GM19238 (cell line): ENCODE measurements at regions not wholly inside any gene's neighbourhood (a gene's known extent, or its start where the extent isn't known, plus 50 kb on each side); places are given as distances from the start of the nearest gene placed in this dataset.
"Not testable (repeated sequence)": the region's sequence is repeated elsewhere in the genome, so short reads cannot be mapped to it uniquely, and the experiment has no call there.

Source experiments
- DNase-seq: peaks from one replicate; pipeline ENCODE4 v3.0.0; 2011; ENCODE audit warnings: low spot score; ENCODE audit not compliant: insufficient read length

GRCh38 chr3:10736444-10736843 lies 79.6 kb upstream of the SLC6A11 start:
- not testable (repeated sequence) for DNase-seq

DNA sequence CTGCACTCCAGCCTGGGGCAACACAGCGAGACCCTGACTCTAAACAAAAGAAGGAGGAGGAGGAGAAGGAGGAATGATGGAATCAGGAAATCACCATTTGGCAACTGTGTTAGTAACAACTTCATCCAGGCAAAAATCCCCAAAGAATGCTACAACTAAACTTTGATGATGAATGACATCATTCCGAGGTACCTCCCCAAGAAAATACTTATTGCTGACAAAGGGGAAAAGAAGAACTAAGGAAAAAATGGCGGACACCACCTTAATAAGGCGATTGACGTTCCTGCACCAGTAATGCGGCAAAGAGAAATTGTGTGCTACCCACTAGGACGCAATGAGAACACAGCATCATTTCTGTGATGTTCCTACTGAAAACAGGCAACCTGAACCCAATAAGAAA lies 78.2 kb upstream of the SLC6A11 start:
- DNase-seq: no peak

GRCh38 chr3:10738688-10739372 lies 77.2 kb upstream of the SLC6A11 start:
- DNase-seq: peak; percentile 49

DNA sequence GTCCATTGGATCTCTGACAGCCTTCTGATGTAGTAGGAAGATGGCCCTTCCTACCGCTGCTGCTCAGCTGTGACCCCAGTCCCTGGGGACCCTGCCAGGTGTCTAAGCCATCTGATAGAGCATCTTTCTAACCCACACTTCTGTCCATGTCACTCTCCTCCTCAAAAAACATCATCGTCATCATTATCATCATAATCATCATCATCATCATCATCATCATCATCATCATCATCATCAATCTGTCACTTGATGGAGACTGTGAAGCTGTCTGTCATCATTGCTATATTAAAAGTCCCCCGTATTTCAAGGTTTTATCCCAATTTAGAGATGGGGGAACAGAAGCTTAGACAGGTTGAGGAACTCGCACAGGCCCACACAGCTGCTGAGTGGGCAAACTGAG lies 75.1 kb upstream of the SLC6A11 start:
- DNase-seq: no peak

GRCh38 chr3:10741891-10742671 lies 73.9 kb upstream of the SLC6A11 start:
- no peak for DNase-seq

DNA sequence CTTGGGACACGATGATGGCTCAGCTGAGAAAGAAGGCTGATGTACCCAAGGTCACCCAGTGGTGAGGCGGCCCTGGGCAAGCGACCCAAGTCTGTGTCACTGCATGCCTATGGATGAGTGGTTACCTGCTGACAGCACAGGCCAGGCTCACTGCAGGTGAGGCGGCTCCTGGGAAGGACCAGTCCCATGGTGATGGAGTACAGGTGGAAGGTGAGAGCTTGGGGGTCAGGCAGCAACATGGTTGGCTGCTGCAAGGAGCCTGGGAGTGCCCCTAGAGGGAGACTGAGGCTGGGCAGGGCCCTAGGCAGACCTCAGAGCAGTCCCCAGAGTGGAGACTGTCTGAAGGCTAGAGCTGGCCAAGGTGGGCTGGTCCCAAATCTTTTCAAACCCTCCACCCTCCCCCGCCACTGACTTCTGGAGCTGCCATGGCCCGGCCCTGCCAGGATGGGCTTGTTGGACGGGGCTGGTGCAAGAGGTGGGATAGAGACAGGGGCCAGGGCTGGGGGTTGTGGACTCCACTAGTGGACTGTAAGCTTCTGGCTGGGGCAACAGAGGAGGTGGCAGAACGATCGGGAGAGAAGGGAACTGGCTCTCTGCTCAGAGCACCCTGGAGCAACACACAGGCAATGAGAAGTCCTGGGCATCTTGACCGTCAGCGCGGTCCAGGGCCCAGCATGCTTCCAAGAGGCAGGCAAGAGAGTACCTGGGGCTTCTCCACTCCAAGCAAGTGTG lies 72.5 kb upstream of the SLC6A11 start:
- no peak for DNase-seq

GRCh38 chr3:10744098-10744465 lies 71.9 kb upstream of the SLC6A11 start:
- no peak for DNase-seq

GRCh38 chr3:10745392-10745791 lies 70.6 kb upstream of the SLC6A11 start:
- no peak for DNase-seq

DNA sequence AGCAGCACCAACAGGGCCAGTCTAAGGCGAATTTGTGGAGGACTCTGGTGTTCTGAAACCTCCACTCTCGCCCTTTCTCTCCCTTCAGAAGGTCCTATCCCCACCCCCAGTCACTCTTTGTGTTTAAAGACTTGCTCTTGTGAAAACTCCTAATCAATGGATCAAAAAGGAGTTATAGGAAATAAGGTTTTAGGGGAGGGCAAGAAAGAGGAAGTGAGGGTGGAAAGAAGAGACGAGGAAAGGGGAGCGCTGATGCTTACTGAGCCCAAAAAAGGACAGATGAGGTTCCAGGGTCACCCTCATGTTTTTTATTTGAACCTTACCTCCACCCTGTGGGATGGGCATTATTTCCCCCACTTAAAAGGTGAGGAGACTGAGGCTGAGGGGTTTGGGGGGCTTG lies 70.0 kb upstream of the SLC6A11 start:
- no peak for DNase-seq

DNA sequence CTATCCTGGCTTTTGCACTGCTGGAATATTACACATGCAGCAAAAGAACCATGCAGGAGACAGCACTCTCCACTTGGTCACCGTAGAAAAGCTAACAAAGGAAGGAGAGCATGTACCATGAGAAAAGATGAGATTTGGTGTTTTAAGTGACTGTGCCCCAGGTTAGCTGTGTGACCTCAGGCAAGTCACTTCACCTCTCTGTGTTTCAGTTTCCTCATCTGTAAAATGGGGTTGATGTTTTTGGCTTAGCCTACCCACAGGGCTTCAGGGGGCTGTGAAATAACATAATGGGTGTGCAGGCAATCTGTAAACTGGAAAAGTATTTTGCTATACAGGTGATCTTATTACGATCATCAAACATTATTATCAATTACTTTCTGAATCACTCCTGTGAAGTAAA lies 69.3 kb upstream of the SLC6A11 start:
- no peak for DNase-seq

GRCh38 chr3:10747341-10747740 lies 68.7 kb upstream of the SLC6A11 start:
- DNase-seq: no peak

DNA sequence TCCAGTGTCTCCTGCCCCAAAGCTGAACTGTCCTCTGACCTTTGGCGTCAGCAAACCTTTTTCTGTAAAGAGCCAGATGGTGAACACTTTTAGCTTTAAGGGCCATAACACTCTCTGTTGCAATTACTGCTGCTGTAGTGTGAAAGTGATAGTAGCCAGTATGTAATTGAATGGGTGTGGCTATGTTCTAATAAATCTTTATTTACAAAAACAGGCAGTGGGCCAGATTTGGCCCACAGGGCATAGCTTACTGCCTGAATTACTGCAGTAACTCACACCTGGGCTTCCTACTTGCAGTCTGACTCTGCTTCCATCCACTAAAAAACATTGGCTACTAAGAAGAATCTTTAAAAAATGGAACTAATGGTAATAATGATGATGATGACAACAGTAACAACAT lies 68.0 kb upstream of the SLC6A11 start:
- no peak for DNase-seq

DNA sequence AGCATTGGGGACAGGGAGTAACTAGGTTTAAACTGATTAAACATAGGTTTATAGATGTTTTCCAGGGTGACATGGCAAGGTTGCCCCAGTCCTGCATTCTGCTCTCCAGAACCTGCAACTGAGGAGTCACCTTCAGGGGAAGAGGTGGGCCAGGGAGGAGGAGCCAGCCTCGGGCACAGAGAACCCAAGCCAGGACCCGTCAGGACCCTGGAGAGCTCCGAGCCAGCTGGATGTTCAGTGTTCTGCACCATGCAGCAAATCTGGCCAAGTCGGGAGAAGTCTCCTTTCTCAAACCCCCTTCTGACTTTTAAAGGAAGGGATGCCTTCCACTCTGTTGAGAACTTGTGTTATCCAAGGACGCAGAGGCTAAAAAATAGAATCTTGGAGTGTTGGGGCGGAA lies 62.1 kb upstream of the SLC6A11 start:
- DNase-seq: no peak

- no peak for DNase-seq
These were observed 59.5 kb upstream of the SLC6A11 start for GRCh38 chr3:10756546-10756945.

GRCh38 chr3:10757021-10757820 lies 58.8 kb upstream of the SLC6A11 start:
- no peak for DNase-seq

DNA sequence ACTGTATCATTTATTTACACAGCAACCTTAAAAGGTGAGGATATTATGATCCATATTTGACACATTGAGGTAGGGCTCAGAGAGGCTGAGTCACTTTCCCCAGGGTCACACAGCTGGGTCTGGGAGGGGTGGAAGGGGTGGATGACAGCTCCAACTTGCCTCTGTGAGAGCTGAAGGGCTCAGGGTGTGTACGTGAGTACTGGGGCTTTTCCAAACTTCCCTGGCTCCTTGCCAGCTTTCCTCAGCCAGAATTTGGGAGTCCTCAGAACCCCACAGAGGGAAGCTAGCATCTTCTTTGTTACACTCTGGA lies 58.3 kb upstream of the SLC6A11 start:
- DNase-seq: no peak

GRCh38 chr3:10758304-10759037 lies 57.6 kb upstream of the SLC6A11 start:
- peak; percentile 72 for DNase-seq

DNA sequence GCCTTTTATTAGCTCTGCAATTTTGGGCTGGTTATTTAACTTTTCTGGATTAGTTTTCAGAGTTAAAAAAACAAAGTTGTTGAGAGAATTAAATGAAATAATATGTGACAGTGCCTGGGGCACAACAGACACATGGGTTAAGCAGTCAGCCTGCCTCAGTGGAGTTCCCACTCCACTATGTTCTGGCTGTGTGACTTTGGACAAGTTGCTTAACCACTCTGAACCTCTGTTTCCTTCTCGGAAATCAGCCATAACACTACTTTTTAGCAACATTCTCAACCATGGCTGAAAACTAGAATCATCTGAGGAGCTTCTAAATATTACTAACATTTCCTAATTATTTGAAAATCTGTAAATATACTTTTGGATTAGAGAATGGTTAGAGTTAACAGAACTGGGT lies 56.5 kb upstream of the SLC6A11 start:
- no peak for DNase-seq

DNA sequence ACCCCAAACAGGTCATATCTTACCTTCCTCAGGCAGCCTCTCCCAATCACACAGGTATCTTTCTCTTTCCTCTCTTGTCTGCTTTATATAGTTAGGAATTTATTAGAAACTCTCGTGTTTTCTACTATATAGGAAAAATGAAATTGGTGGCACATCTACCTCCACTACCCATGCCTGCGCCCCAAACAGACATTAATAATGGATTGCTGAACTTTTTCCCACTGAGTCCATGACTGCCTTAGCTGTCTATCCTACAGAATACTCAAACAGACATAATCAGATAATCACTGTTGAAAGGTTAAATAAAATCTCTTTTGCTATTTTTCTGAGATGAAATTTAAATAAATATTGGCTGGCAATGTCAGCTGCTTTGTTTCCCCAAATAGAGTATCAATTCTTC lies 55.8 kb upstream of the SLC6A11 start:
- no peak for DNase-seq

- DNase-seq: no peak
These were observed 54.4 kb upstream of the SLC6A11 start for GRCh38 chr3:10761583-10761982.

GRCh38 chr3:10762116-10762515 lies 53.9 kb upstream of the SLC6A11 start:
- DNase-seq: no peak
